ENCODE measurements at regions not wholly inside any gene's neighbourhood (a gene's known extent, or its start where the extent isn't known, plus 50 kb on each side); places are given as distances from the start of the nearest gene placed in this dataset.
"Not testable (repeated sequence)": the region's sequence is repeated elsewhere in the genome, so short reads cannot be mapped to it uniquely, and the experiment has no call there.

DNA sequence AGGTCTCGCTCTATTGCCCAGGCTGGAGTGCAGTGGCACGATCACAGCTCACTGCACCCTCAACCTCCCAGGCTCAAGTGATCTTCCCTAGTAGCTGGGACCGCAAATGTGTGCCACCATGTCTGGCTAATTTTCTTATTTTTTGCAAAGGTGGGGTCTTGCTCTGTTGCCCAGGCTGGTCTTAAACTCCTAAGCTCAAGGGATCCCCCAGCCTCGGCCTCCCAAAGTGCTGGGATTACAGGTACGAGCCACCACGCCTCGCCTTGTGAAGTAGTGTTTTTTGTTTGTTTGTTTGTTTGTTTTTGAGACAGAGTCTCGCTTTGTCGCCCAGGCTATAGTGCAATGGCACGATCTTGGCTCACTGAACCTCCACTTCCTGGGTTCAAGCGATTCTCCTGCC, 125.5 kb downstream of the HAUS1 start:
- TF ChIP-seq POLR2A, EP300 (IDR thresholded peaks at IDR 0.05): not testable (repeated sequence)
- TF ChIP-seq, protein P1, sequence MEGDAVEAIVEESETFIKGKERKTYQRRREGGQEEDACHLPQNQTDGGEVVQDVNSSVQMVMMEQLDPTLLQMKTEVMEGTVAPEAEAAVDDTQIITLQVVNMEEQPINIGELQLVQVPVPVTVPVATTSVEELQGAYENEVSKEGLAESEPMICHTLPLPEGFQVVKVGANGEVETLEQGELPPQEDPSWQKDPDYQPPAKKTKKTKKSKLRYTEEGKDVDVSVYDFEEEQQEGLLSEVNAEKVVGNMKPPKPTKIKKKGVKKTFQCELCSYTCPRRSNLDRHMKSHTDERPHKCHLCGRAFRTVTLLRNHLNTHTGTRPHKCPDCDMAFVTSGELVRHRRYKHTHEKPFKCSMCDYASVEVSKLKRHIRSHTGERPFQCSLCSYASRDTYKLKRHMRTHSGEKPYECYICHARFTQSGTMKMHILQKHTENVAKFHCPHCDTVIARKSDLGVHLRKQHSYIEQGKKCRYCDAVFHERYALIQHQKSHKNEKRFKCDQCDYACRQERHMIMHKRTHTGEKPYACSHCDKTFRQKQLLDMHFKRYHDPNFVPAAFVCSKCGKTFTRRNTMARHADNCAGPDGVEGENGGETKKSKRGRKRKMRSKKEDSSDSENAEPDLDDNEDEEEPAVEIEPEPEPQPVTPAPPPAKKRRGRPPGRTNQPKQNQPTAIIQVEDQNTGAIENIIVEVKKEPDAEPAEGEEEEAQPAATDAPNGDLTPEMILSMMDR (IDR thresholded peaks at IDR 0.05), result not testable (repeated sequence)

Measured in tibial nerve (tissue), 4 donors.